PC-3 (cell line): ENCODE measurements at regions not wholly inside any gene's neighbourhood (a gene's known extent, or its start where the extent isn't known, plus 50 kb on each side); places are given as distances from the start of the nearest gene placed in this dataset.

Source experiments
- ATAC-seq: fragments of 200-7000 bp; cut with Tn5 transposase; 2 replicates; pipeline ENCODE4 v1.9.1; 2020; ENCODE audit warnings: mild to moderate bottlenecking, moderate library complexity
- BruUV-seq: library from RNA; stranded (reverse); fragments of 400-500 nt; replicated peaks from 2 replicates; lab custom pipeline; 2021; lab: Mats Ljungman, UMichigan
- CTCF ChIA-PET: fragments of 300-600 bp; sonication (Branson Sonifier 250); formaldehyde crosslinking; loops from one replicate; lab custom pipeline; 2022; ENCODE audit warnings: antibody characterized with exemption; lab: Charles Lee
- POLR2A ChIA-PET: fragments of 300-600 bp; sonication (Branson Sonifier 250); formaldehyde crosslinking; loops from one replicate; lab custom pipeline; 2022; ENCODE audit warnings: antibody characterized with exemption; ENCODE audit not compliant: unreplicated experiment; lab: Charles Lee
- DNase-seq: peaks from one replicate; pipeline ENCODE4 v3.0.0-alpha.2; 2015
- H2AFZ ChIP-seq: fragments of 300-600 bp; sonication (generic); 2 replicates; pipeline ENCODE4 v1.6.0; 2016; ENCODE audit warnings: antibody characterized with exemption, low read length
- H3F3A ChIP-seq: fragments of 300-600 bp; sonication (generic); one replicate; pipeline ENCODE4 v1.6.0; 2017; ENCODE audit warnings: antibody characterized with exemption, low read length, control low read depth, mild to moderate bottlenecking; ENCODE audit not compliant: unreplicated experiment
- H3K27ac ChIP-seq: fragments of 300-600 bp; sonication (generic); 2 replicates; pipeline ENCODE4 v1.5.1; 2016; ENCODE audit warnings: mild to moderate bottlenecking, low read length
- H3K27me3 ChIP-seq: fragments of 300-600 bp; sonication (generic); 2 replicates; pipeline ENCODE4 v1.6.1; 2016; ENCODE audit warnings: low read length, mixed read lengths
- H3K36me3 ChIP-seq: fragments of 300-600 bp; sonication (generic); 2 replicates; pipeline ENCODE4 v1.6.1; 2016; ENCODE audit warnings: low read depth, mixed run types, low read length, mixed read lengths
- H3K4me1 ChIP-seq: fragments of 300-600 bp; sonication (generic); 2 replicates; pipeline ENCODE4 v1.5.1; 2016; ENCODE audit warnings: low read length; ENCODE audit not compliant: insufficient read depth
- H3K4me2 ChIP-seq: fragments of 300-600 bp; sonication (generic); 2 replicates; pipeline ENCODE4 v1.6.0; 2016; ENCODE audit warnings: low read length
- H3K4me3 ChIP-seq: fragments of 300-600 bp; sonication (generic); 2 replicates; pipeline ENCODE4 v1.5.1; 2016; ENCODE audit warnings: mild to moderate bottlenecking, low read length, mixed read lengths
- H3K79me2 ChIP-seq: fragments of 300-600 bp; sonication (generic); 2 replicates; pipeline ENCODE4 v1.6.1; 2017; ENCODE audit warnings: low read length, mixed read lengths
- H3K9ac ChIP-seq: fragments of 300-600 bp; sonication (generic); 2 replicates; pipeline ENCODE4 v1.6.0; 2016; ENCODE audit warnings: mild to moderate bottlenecking, low read length
- H3K9me2 ChIP-seq: fragments of 300-600 bp; sonication (generic); replicated peaks from 2 replicates; pipeline ENCODE4 v1.6.1; 2016; ENCODE audit warnings: mixed run types, low read length, mixed read lengths
- H3K9me3 ChIP-seq: fragments of 300-600 bp; sonication (generic); 2 replicates; pipeline ENCODE4 v1.6.1; 2016; ENCODE audit warnings: low read length, mixed read lengths
- H4K20me1 ChIP-seq: fragments of 300-600 bp; sonication (generic); 2 replicates; pipeline ENCODE4 v1.6.1; 2016; ENCODE audit warnings: low read length, mixed read lengths
- CTCF ChIP-seq: fragments of 300-600 bp; sonication (generic); conservative IDR thresholded peaks from 2 replicates; pipeline ENCODE4 v1.5.1; 2017; ENCODE audit warnings: antibody characterized with exemption, low read depth, mild to moderate bottlenecking, low read length
- EZH2 ChIP-seq: fragments of 300-600 bp; sonication (generic); IDR thresholded peaks from one replicate; pipeline ENCODE4 v1.6.1; 2017; ENCODE audit warnings: antibody characterized with exemption, mild to moderate bottlenecking, low read length; ENCODE audit not compliant: unreplicated experiment
- EZH2phosphoT487 ChIP-seq: fragments of 300-600 bp; sonication (generic); IDR thresholded peaks from 2 replicates; pipeline ENCODE4 v1.6.1; 2018; ENCODE audit warnings: mild to moderate bottlenecking, antibody characterized with exemption, low read length, borderline replicate concordance
- intact Hi-C: fragments of 100-400 bp; cut with micrococcal nuclease; formaldehyde crosslinking; loops from 2 replicates; pipeline ENCODE4 v1.9.0; 2023

GRCh38 chr4:153061971-153062370 lies 125.8 kb downstream of the FHDC1 start:
- no peak for TF ChIP-seq EZH2phosphoT487
- TF ChIP-seq EZH2, result no peak
- no peak for TF ChIP-seq CTCF
- CTCF ChIA-PET, result no interaction called here
- DNase-seq (no peak), ATAC-seq (no peak)
- no peak overlapping the region for H2AFZ ChIP-seq
- H3K27me3 ChIP-seq, result no peaks in the 10 kb centered on the region
- intact Hi-C loops, result no loop called here
- no peaks in the 10 kb centered on the region for H3K36me3 ChIP-seq
- POLR2A ChIA-PET, result no interaction called here
- no TSS peak for BruUV-seq
- H3K79me2 ChIP-seq, result no peaks in the 10 kb centered on the region
- H3K27ac ChIP-seq, result no peak overlapping the region
- no peaks in the 10 kb centered on the region for H4K20me1 ChIP-seq
- no peaks in the 10 kb centered on the region for H3F3A ChIP-seq
- no peak overlapping the region for H3K4me3 ChIP-seq
- H3K9me3 ChIP-seq, result no peaks in the 10 kb centered on the region
- no peak overlapping the region for H3K9ac ChIP-seq
- no peak overlapping the region for H3K4me2 ChIP-seq
- H3K4me1 ChIP-seq, result peaks cover 3% of the 10 kb centered on the region
- H3K9me2 ChIP-seq, result no peaks in the 10 kb centered on the region

- intact Hi-C loops, result no loop called here
- no peak overlapping the region for H2AFZ ChIP-seq
Measured at GRCh38 chr4:153062652-153063168, 126.6 kb downstream of the FHDC1 start.

More at GRCh38 chr4:153062652-153063168, 126.6 kb downstream of the FHDC1 start:
- no peak overlapping the region for H3K4me2 ChIP-seq
- no peak overlapping the region for H3K4me3 ChIP-seq
- H3K9ac ChIP-seq, result no peak overlapping the region
- H4K20me1 ChIP-seq, result no peaks in the 10 kb centered on the region
- no peak for DNase-seq
- H3K27ac ChIP-seq, result no peak overlapping the region
- no peaks in the 10 kb centered on the region for H3K9me3 ChIP-seq
- H3K36me3 ChIP-seq, result no peaks in the 10 kb centered on the region
- BruUV-seq, result no TSS peak
- ChIA-PET POLR2A (no interaction called here), CTCF (no interaction called here)
- peaks cover 11% of the 10 kb centered on the region for H3K4me1 ChIP-seq
- no peaks in the 10 kb centered on the region for H3K79me2 ChIP-seq
- no peaks in the 10 kb centered on the region for H3F3A ChIP-seq
- no peaks in the 10 kb centered on the region for H3K9me2 ChIP-seq
- TF ChIP-seq CTCF, result no peak
- no peak for TF ChIP-seq EZH2
- TF ChIP-seq EZH2phosphoT487, result no peak
- no peaks in the 10 kb centered on the region for H3K27me3 ChIP-seq
- no peak for ATAC-seq
